Pancreas (tissue), 10 donors: ENCODE measurements at regions not wholly inside any gene's neighbourhood (a gene's known extent, or its start where the extent isn't known, plus 50 kb on each side); places are given as distances from the start of the nearest gene placed in this dataset.
A peak's percentile ranks its signal among the peaks of the same experiment; 100 is the strongest.

ENCODE experiments used
- ATAC-seq, 4 donors: fragments of 200-7000 bp; cut with Tn5 transposase; one replicate each; pipeline versions ENCODE4 v1.8.0 to v1.9.1; 2020; ENCODE audit warnings: mild to moderate bottlenecking in 4 of 4, moderate library complexity in 4 of 4
- DNase-seq, 6 donors: peaks; one replicate each; pipeline ENCODE4 v3.0.0-alpha.2; 2020
- FAIRE-seq: peaks from 2 replicates; lab custom pipeline; 2012; peaks lifted over from hg19 to GRCh38; lab: Jason Lieb, UNC
- H3K27ac ChIP-seq, 4 donors: fragments of 200-600 bp; sonication (generic); 1 replicate in 3 of 4; 2 replicates in 1 of 4; pipeline versions ENCODE4 v1.5.0 to v1.8.0; 2020
- H3K27me3 ChIP-seq, 4 donors: fragments of 200-600 bp; one replicate each; pipeline ENCODE4 v1.8.0; 2021
- H3K36me3 ChIP-seq, 3 donors: fragments of 200-600 bp; sonication (generic) in 1 of 3; one replicate each; pipeline versions ENCODE4 v1.5.0 to v1.8.0; 2020 to 2021
- H3K4me1 ChIP-seq, 3 donors: fragments of 200-600 bp; one replicate each; pipeline ENCODE4 v1.8.0; 2021
- H3K4me3 ChIP-seq, 4 donors: fragments of 200-600 bp; sonication (generic) in 2 of 4; one replicate each; pipeline versions ENCODE4 v1.5.0 to v1.8.0; 2020 to 2021
- H3K9me3 ChIP-seq, 4 donors: fragments of 200-600 bp; one replicate each; pipeline ENCODE4 v1.8.0; 2021
- WGBS, 2 donors: extraction: QIAGEN DNeasy Blood & Tissue Kit; methylation state at CpG; one replicate each; pipeline ENCODE4 v1.1.7; 2013; 5-methylcytosine and 5-hydroxymethylcytosine counted together
- intact Hi-C, 3 donors: fragments of 100-400 bp; cut with DNase I; formaldehyde crosslinking; loops; one replicate each; pipeline versions ENCODE4 v1.11.1 to v1.14.2; 2022
- TF ChIP-seq, protein P1 (sequence below), 4 donors: fragments of 200-600 bp; sonication (generic) in 3 of 4; IDR thresholded peaks; one replicate each; pipeline versions ENCODE4 v1.5.0 to v1.8.0; 2021; ENCODE audit warnings: antibody characterized with exemption in 4 of 4
- donor health status: healthy with polysubstance abuse.
- donor health status: DM: no; HTN: no; CAD: no; lungs with moderate emphysema.
- donor health status: DM: no; HTN: no; CAD: no.
- donor health status: control.
- donor health status: control.
- donor health status: Bipolar disorder and iron deficiency.
- donor health status: DM: yes; HTN: yes; CAD: no.
- donor health status: DM: no; HTN: no; CAD: no.
- donor health status: DM: no; HTN: no; CAD: no.
- donor health status: DM: yes; HTN: yes; CAD: no.

DNA sequence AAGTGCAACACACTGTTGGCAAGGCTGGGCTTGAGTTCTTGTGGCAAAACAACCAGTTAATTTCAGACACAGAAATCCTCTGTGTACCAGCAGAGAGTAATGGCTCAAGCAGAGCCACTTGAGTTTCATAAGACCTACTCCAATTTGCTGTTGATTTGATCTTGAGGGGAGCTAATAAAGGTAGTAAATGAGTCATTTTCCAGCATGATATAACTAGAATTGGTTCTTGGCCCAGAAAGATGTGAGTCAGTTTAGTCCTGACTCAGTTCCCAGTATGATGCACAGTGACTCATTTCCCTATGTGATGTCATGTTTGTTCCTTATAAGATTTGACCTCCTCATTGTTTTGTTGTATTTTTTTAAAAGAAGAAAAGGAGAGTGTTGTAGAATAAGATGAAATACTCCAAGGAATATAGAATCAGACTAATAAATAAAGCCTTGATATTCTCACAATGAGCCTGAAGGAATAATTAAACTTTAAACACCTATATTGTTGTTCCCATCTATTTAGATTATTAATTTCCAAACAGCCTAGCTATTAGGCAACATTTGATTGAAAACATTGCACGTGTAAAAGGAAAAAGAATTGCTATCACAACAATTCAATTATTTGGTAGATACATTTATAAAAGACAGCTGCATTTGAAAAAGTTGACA, 186.2 kb downstream of the REEP3 start:
- intact Hi-C loops: no loop called here
- Histone ChIP-seq H3K27ac (peak overlapping the region in 3 of 4 donors; percentile 59 to 83 (median 72)), H3K27me3 (no peaks in the 10 kb centered on the region), H3K9me3 (no peaks in the 10 kb centered on the region), H3K4me3 (no peak overlapping the region), H3K36me3 (no peaks in the 10 kb centered on the region), H3K4me1 (peaks cover 34 to 58% (median 45%) of the 10 kb centered on the region in 3 donors)
- TF ChIP-seq, protein P1, sequence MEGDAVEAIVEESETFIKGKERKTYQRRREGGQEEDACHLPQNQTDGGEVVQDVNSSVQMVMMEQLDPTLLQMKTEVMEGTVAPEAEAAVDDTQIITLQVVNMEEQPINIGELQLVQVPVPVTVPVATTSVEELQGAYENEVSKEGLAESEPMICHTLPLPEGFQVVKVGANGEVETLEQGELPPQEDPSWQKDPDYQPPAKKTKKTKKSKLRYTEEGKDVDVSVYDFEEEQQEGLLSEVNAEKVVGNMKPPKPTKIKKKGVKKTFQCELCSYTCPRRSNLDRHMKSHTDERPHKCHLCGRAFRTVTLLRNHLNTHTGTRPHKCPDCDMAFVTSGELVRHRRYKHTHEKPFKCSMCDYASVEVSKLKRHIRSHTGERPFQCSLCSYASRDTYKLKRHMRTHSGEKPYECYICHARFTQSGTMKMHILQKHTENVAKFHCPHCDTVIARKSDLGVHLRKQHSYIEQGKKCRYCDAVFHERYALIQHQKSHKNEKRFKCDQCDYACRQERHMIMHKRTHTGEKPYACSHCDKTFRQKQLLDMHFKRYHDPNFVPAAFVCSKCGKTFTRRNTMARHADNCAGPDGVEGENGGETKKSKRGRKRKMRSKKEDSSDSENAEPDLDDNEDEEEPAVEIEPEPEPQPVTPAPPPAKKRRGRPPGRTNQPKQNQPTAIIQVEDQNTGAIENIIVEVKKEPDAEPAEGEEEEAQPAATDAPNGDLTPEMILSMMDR (IDR thresholded peaks at IDR 0.05): no peak
- peak in 2 of 6 donors; percentile 49 to 56 for DNase-seq
- peak; percentile 90 for FAIRE-seq
- 37 to 48% methylated on average over 1 of the region's 1 CpG for WGBS, 2 donors
- peak; percentile 34 to 72 (median 56) for ATAC-seq

DNA sequence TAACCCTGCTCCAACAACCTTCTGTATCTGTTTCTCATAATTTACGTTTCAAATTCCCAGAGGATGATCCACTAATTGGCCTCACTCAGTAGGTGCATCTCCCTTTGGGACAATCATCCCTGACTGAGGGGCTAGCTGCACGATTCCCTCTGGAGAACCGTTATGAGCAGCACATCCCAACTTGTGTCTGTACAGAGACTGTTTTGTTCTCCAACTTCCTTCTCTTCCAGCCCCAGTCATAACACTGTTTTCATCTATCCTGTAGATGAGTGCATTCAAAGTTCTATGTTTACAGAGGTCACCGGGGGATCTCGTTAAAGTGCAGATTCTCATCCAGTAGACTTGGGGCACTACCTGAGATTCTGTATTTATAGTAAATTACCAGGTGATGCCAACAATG, 187.2 kb downstream of the REEP3 start:
- Histone ChIP-seq H3K36me3 (no peaks in the 10 kb centered on the region), H3K9me3 (no peaks in the 10 kb centered on the region), H3K27ac (no peak overlapping the region), H3K4me1 (peaks cover 37 to 58% (median 45%) of the 10 kb centered on the region in 3 donors), H3K27me3 (no peaks in the 10 kb centered on the region), H3K4me3 (no peak overlapping the region)
- TF ChIP-seq, protein P1 (IDR thresholded peaks at IDR 0.05): no peak
- intact Hi-C loops: no loop called here
- DNase-seq (no peak), ATAC-seq (no peak), FAIRE-seq (no peak)
- 80 to 84% methylated on average over 5 of the region's 5 CpGs for WGBS, 2 donors

DNA sequence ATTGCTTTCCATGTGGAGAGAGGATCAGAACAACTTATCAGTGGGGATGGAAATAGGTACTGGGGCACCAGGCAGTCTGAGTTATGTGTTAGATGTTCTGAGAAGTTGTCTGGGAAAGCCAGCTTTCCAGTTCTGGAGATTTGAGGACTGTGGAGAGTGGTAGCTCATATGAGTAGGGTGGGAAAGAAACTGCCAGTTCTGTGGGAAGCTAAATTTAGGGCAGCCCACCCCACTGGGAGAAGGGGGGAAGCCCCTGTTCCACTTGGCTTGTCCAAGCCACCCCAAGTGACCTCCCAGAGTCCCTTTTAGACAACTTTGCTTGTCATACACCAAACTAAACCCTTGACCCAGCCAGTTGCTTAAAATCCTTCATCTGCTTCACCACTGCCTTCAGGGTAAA, 189.5 kb downstream of the REEP3 start:
- Histone ChIP-seq H3K4me3 (no peak overlapping the region), H3K36me3 (no peaks in the 10 kb centered on the region), H3K27me3 (no peaks in the 10 kb centered on the region), H3K4me1 (peaks cover 42 to 55% (median 55%) of the 10 kb centered on the region in 3 donors), H3K9me3 (no peaks in the 10 kb centered on the region), H3K27ac (peak overlapping the region; percentile 76 to 89 (median 81))
- ATAC-seq: no peak
- TF ChIP-seq, protein P1 (IDR thresholded peaks at IDR 0.05): no peak
- intact Hi-C loops: no loop called here
- FAIRE-seq: no peak
- DNase-seq: no peak

DNA sequence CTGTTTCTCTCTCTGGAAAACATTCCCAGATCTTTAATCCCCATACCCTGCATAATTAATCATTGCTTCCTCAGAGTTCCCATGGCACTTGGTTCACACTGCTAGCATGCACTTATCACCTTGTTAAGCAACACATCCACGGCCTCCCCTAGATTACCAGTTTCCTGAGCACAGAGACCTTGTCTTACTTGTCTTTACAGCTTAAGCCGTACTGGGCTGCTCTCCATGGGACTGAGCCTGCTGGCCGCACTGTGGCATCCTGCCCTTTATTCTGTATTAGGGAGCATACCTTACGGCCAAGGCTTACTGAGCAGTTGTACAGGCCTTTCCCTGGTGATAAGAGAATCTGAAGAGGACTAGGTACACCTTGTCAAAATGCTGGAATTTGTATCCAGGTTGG, 190.2 kb downstream of the REEP3 start:
- Histone ChIP-seq H3K27ac (peak overlapping the region; percentile 76 to 89 (median 81)), H3K4me1 (peaks cover 42 to 54% (median 52%) of the 10 kb centered on the region in 3 donors), H3K27me3 (no peaks in the 10 kb centered on the region), H3K9me3 (no peaks in the 10 kb centered on the region), H3K4me3 (no peak overlapping the region), H3K36me3 (no peaks in the 10 kb centered on the region)
- FAIRE-seq (no peak), DNase-seq (peak in 4 of 6 donors; percentile 66 to 83 (median 76)), ATAC-seq (peak; percentile 64 to 68 (median 66))
- TF ChIP-seq, protein P1 (IDR thresholded peaks at IDR 0.05): no peak
- intact Hi-C loops: no loop called here
- WGBS, 2 donors: 16 to 20% methylated on average over 4 of the region's 4 CpGs
